K562 (cell line): ENCODE measurements at regions not wholly inside any gene's neighbourhood (a gene's known extent, or its start where the extent isn't known, plus 50 kb on each side); places are given as distances from the start of the nearest gene placed in this dataset.

Source experiments
- ATAC-seq: fragments of 200-7000 bp; cut with Tn5 transposase; 3 replicates; pipeline ENCODE4 v1.9.1; 2020; ENCODE audit warnings: moderate library complexity
- BruUV-seq: library from RNA; stranded (reverse); fragments of 400-500 nt; replicated peaks from 2 replicates; lab custom pipeline; 2021; lab: Mats Ljungman, UMichigan
- CTCF ChIA-PET: fragments of 300-600 bp; formaldehyde crosslinking; extraction: SDS; loops from one replicate; lab custom pipeline; 2021; ENCODE audit warnings: low intra/inter-chr PET ratio; lab: Yijun Ruan, JAX
- POLR2A ChIA-PET: fragments of 300-600, 350-650 bp; sonication (Branson Sonifier 250); formaldehyde crosslinking; extraction: SDS; loops from one replicate; lab custom pipeline; 2021; ENCODE audit warnings: antibody characterized with exemption, inconsistent platforms; lab: Yijun Ruan, JAX
- DNase-seq, 4 experiments: peaks; one replicate each; pipeline versions ENCODE4 v3.0.0 to v3.0.0-alpha.2; 2011 to 2018; ENCODE audit warnings: low spot score in 3 of 4, mixed read lengths in 3 of 4; ENCODE audit errors: extremely low read depth in 1 of 4
- FAIRE-seq: peaks from 2 replicates; lab custom pipeline; 2011; peaks lifted over from hg19 to GRCh38; lab: Jason Lieb, UNC
- H2AFZ ChIP-seq: 2 replicates; pipeline ENCODE4 v1.6.0; 2011; ENCODE audit warnings: low read depth, low read length, control low read depth, inconsistent platforms
- H3K27ac ChIP-seq: fragments of 200-600 bp; 3 replicates; pipeline ENCODE4 v1.8.0; 2011; ENCODE audit warnings: low read depth, mild to moderate bottlenecking, control low read depth, inconsistent platforms, low read length, moderate library complexity, mixed read lengths; ENCODE audit errors: extremely low read depth
- H3K27me3 ChIP-seq, 2 experiments: fragments of 300-600 bp in 1 of 2; 2 replicates in 1 of 2; 3 replicates in 1 of 2; pipeline versions ENCODE4 v1.6.0 to v1.8.0; 2011; ENCODE audit warnings: inconsistent platforms in 2 of 2, low read length in 2 of 2, mild to moderate bottlenecking in 1 of 2, mixed read lengths in 1 of 2, moderate library complexity in 1 of 2; ENCODE audit not compliant: control insufficient read depth in 2 of 2, insufficient read depth in 2 of 2
- H3K36me3 ChIP-seq: fragments of 300-600 bp; 3 replicates; pipeline ENCODE4 v1.8.0; 2011; ENCODE audit warnings: mild to moderate bottlenecking, low read length, inconsistent platforms; ENCODE audit not compliant: control insufficient read depth, insufficient read depth
- H3K4me1 ChIP-seq, 2 experiments: fragments of 200-600 bp in 1 of 2; replicated peaks in 1 of 2; 2 replicates in 1 of 2; 3 replicates in 1 of 2; pipeline versions ENCODE4 v1.5.1 to v1.8.0; 2011; ENCODE audit warnings: inconsistent platforms in 2 of 2, low read length in 2 of 2, mild to moderate bottlenecking in 1 of 2, mixed read lengths in 1 of 2, moderate library complexity in 1 of 2; ENCODE audit not compliant: control insufficient read depth in 2 of 2, insufficient read depth in 2 of 2
- H3K4me2 ChIP-seq: 2 replicates; pipeline ENCODE4 v1.6.1; 2011; ENCODE audit warnings: low read length, control low read depth, inconsistent platforms, mixed read lengths; ENCODE audit not compliant: insufficient read depth
- H3K4me3 ChIP-seq: fragments of 200-600 bp; sonication (generic), shearing (Covaris generic); 2 replicates; pipeline ENCODE4 v1.5.1; 2016; ENCODE audit warnings: control low read depth, inconsistent platforms
- H3K79me2 ChIP-seq: fragments of 200-600 bp; 3 replicates; pipeline ENCODE4 v1.8.0; 2011; ENCODE audit warnings: low read length, inconsistent platforms; ENCODE audit not compliant: control insufficient read depth, insufficient read depth
- H3K9ac ChIP-seq, 2 experiments: 2 replicates each; pipeline versions ENCODE4 v1.6.0 to v1.6.1; 2011; ENCODE audit warnings: low read depth in 2 of 2, low read length in 2 of 2, control low read depth in 1 of 2, inconsistent platforms in 1 of 2, mild to moderate bottlenecking in 1 of 2, mixed read lengths in 1 of 2; ENCODE audit not compliant: insufficient read depth in 1 of 2
- H3K9me1 ChIP-seq: one replicate; pipeline ENCODE4 v1.6.0; 2011; ENCODE audit warnings: inconsistent platforms, mild to moderate bottlenecking, low read length, moderate library complexity; ENCODE audit not compliant: control insufficient read depth, insufficient read depth
- H3K9me3 ChIP-seq: replicated peaks from 2 replicates; pipeline ENCODE4 v1.5.1; 2011; ENCODE audit warnings: low read depth, low read length, inconsistent platforms; ENCODE audit not compliant: control insufficient read depth, insufficient read depth
- H4K20me1 ChIP-seq: replicated peaks from 2 replicates; pipeline ENCODE4 v1.6.1; 2011; ENCODE audit warnings: low read length, inconsistent platforms, mixed read lengths; ENCODE audit not compliant: control insufficient read depth, insufficient read depth
- ARID4B ChIP-seq: sonication (generic); formaldehyde crosslinking; IDR thresholded peaks from 2 replicates; pipeline ENCODE4 v1.8.0; 2022; ENCODE audit warnings: mild to moderate bottlenecking, missing genetic modification reagents
- BACH1 ChIP-seq: fragments of 200-800 bp; sonication (Bioruptor generic); IDR thresholded peaks from 2 replicates; pipeline ENCODE4 v1.6.1; 2016; ENCODE audit warnings: missing genetic modification characterization, missing compliant biosample characterization
- BCLAF1 ChIP-seq, 2 experiments: fragments of 450-650 bp in 1 of 2; IDR thresholded peaks; 2 replicates each; pipeline ENCODE4 v1.6.1; 2011 to 2017; ENCODE audit warnings: low read depth in 2 of 2, antibody characterized with exemption in 1 of 2, borderline replicate concordance in 1 of 2, low read length in 1 of 2, mild to moderate bottlenecking in 1 of 2, mixed read lengths in 1 of 2; ENCODE audit not compliant: control insufficient read depth in 1 of 2
- CEBPG ChIP-seq, 3 experiments: fragments of 200-800 bp in 1 of 3; sonication (Bioruptor generic) in 1 of 3; sonication (generic) in 1 of 3; formaldehyde crosslinking in 1 of 3; IDR thresholded peaks in 2 of 3; conservative IDR thresholded peaks in 1 of 3; 2 replicates each; pipeline versions ENCODE4 v1.6.1 to v1.8.0; 2016 to 2022; ENCODE audit warnings: missing compliant biosample characterization in 2 of 3, missing genetic modification characterization in 2 of 3, mild to moderate bottlenecking in 1 of 3, missing genetic modification reagents in 1 of 3
- DLX4 ChIP-seq: fragments of 250-450 bp; sonication (Bioruptor Pico); IDR thresholded peaks from 2 replicates; pipeline ENCODE4 v1.6.1; 2021; ENCODE audit warnings: mild to moderate bottlenecking
- EGR1 ChIP-seq: fragments of 450-650 bp; conservative IDR thresholded peaks from 2 replicates; pipeline ENCODE4 v1.6.1; 2017; ENCODE audit warnings: mild to moderate bottlenecking
- HSF4 ChIP-seq: fragments of 250-450 bp; sonication (Bioruptor Pico); IDR thresholded peaks from 2 replicates; pipeline ENCODE4 v2.1.2; 2022; ENCODE audit warnings: mild to moderate bottlenecking, moderate library complexity, borderline replicate concordance
- NFE2L1 ChIP-seq: fragments of 450-650 bp; IDR thresholded peaks from 2 replicates; pipeline ENCODE4 v1.6.1; 2016; ENCODE audit warnings: missing genetic modification characterization, low read depth, mild to moderate bottlenecking, missing compliant biosample characterization, moderate library complexity, borderline replicate concordance
- RNF2 ChIP-seq: sonication (generic); IDR thresholded peaks from 2 replicates; pipeline ENCODE4 v1.6.1; 2016
- SPI1 ChIP-seq: IDR thresholded peaks from 2 replicates; pipeline ENCODE4 v1.6.1; 2011; ENCODE audit warnings: low read depth, low read length, control low read depth, borderline replicate concordance
- ZBTB5 ChIP-seq: fragments of 450-650 bp; IDR thresholded peaks from 2 replicates; pipeline ENCODE4 v1.6.1; 2017; ENCODE audit warnings: antibody characterized with exemption
- ZKSCAN3 ChIP-seq: fragments of 250-450 bp; sonication (Bioruptor Pico); IDR thresholded peaks from 2 replicates; pipeline ENCODE4 v1.4.0; 2020
- ZNF696 ChIP-seq: fragments of 250-450 bp; sonication (Bioruptor Pico); conservative IDR thresholded peaks from 2 replicates; pipeline ENCODE4 v1.4.0; 2020; ENCODE audit warnings: mild to moderate bottlenecking, moderate library complexity
- WGBS: fragments of 100-300 bp; shearing (Covaris generic); methylation state at CpG from one replicate; pipeline ENCODE4 v1.1.6; 2016; ENCODE audit warnings: low coverage, mixed read lengths; ENCODE audit not compliant: insufficient coverage; ENCODE audit errors: missing lambda C conversion rate; 5-methylcytosine and 5-hydroxymethylcytosine counted together
- in situ Hi-C: fragments of 300-500 bp; cut with MboI; formaldehyde crosslinking; loops from 4 replicates; pipeline ENCODE4 v1.15.0; 2018; ENCODE audit warnings: inconsistent platforms, mixed read lengths
- intact Hi-C: fragments of 100-400 bp; cut with micrococcal nuclease; formaldehyde crosslinking; loops from 2 replicates; pipeline ENCODE4 v1.14.2; 2022

GRCh38 chr14:97080991-97081390 is 283.8 kb downstream of the VRK1 start:
- WGBS = 0% methylated on average over 2 of the region's 2 CpGs
- CTCF ChIA-PET = no interaction called here
- no peak for TF ChIP-seq BCLAF1 (IDR thresholded peaks at IDR 0.05; ENCODE audit: borderline replicate concordance in 1 of 2, control insufficient read depth in 1 of 2, low read depth in 2 of 2, low read length in 1 of 2)
- TF ChIP-seq ZNF696 (CRISPR knock-in tag) = no peak
- TF ChIP-seq DLX4 = no peak
- TF ChIP-seq ZBTB5 = no peak
- TF ChIP-seq EGR1 = no peak
- TF ChIP-seq RNF2 = no peak
- TF ChIP-seq BACH1 (tag) = no peak
- TF ChIP-seq ARID4B (CRISPR knock-in tag) = no peak
- TF ChIP-seq HSF4 (CRISPR knock-in tag) = no peak
- no peak for TF ChIP-seq NFE2L1 (tag)
- no peak for TF ChIP-seq SPI1
- no peak for TF ChIP-seq ZKSCAN3 (CRISPR knock-in tag)
- no peak for TF ChIP-seq CEBPG (CRISPR knock-in tag; IDR thresholded peaks at IDR 0.05)
- TF ChIP-seq CEBPG (tag; conservative IDR thresholded peaks at IDR 0.05 in 1 of 2, IDR thresholded peaks at IDR 0.05 in 1 of 2) = no peak
- TF ChIP-seq, all 486 proteins: peak for 0
- H3K4me2 ChIP-seq = no peak overlapping the region
- ATAC-seq (no peak), DNase-seq (no peak), FAIRE-seq (no peak)
- no peaks in the 10 kb centered on the region for H3K9me3 ChIP-seq
- no peak overlapping the region for H3K4me3 ChIP-seq
- in situ Hi-C loops = no loop called here
- H4K20me1 ChIP-seq = no peaks in the 10 kb centered on the region
- peaks cover 5 to 10% of the 10 kb centered on the region in 2 experiments; a peak in 3 of 5 replicates for H3K4me1 ChIP-seq
- intact Hi-C loops = no loop called here
- no TSS peak for BruUV-seq
- H3K79me2 ChIP-seq = no peaks in the 10 kb centered on the region
- no peak overlapping the region for H3K27ac ChIP-seq
- no peaks in the 10 kb centered on the region for H3K9me1 ChIP-seq
- no peak overlapping the region for H2AFZ ChIP-seq
- no peak overlapping the region for H3K9ac ChIP-seq
- no peaks in the 10 kb centered on the region; a peak in 1 of 5 replicates for H3K27me3 ChIP-seq
- POLR2A ChIA-PET = no interaction called here
- H3K36me3 ChIP-seq = no peaks in the 10 kb centered on the region
